Body of pancreas (tissue), 4 donors: ENCODE measurements at regions not wholly inside any gene's neighbourhood (a gene's known extent, or its start where the extent isn't known, plus 50 kb on each side); places are given as distances from the start of the nearest gene placed in this dataset.

ENCODE experiments used
- CTCF ChIP-seq, 7 experiments: fragments of 450-650 bp in 4 of 7; fragments of 200-600 bp in 3 of 7; sonication (generic) in 3 of 7; IDR thresholded peaks; one replicate each; pipeline ENCODE4 v1.5.1; 2016 to 2019; ENCODE audit warnings: antibody characterized with exemption in 7 of 7
- POLR2A ChIP-seq, 3 donors: fragments of 450-650 bp; IDR thresholded peaks; one replicate each; pipeline ENCODE4 v1.6.1; 2016; ENCODE audit warnings: antibody characterized with exemption in 3 of 3, mild to moderate bottlenecking in 2 of 3

GRCh38 chr13:26853323-26853722 is 92.7 kb upstream of the GPR12 start:
- TF ChIP-seq CTCF (IDR thresholded peaks at IDR 0.05) (no peak), POLR2A (IDR thresholded peaks at IDR 0.05) (no peak)
